ENCODE measurements at regions not wholly inside any gene's neighbourhood (a gene's known extent, or its start where the extent isn't known, plus 50 kb on each side); places are given as distances from the start of the nearest gene placed in this dataset.

DNA sequence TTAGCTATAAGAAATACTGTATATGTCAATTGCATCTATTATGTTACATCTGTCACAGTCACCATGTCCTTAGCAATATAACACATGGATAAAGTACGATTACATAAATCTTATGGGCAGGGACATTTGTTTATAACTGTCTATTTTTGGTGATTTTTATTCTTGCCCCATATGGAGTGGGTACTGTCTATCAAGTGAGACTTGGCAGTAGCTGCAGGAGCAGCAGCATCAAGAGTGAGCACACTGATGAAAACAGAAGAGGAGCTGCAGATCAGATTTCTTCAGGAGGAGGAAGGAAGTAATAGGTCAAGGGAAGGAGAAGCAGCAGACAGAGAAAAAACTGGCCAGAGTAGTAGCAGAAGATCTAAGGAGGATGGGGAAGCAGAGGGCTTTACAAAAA, 516.7 kb downstream of the C6orf118 start:
- TF ChIP-seq POLR2A (IDR thresholded peaks at IDR 0.05) = no peak
- TF ChIP-seq, protein P1, sequence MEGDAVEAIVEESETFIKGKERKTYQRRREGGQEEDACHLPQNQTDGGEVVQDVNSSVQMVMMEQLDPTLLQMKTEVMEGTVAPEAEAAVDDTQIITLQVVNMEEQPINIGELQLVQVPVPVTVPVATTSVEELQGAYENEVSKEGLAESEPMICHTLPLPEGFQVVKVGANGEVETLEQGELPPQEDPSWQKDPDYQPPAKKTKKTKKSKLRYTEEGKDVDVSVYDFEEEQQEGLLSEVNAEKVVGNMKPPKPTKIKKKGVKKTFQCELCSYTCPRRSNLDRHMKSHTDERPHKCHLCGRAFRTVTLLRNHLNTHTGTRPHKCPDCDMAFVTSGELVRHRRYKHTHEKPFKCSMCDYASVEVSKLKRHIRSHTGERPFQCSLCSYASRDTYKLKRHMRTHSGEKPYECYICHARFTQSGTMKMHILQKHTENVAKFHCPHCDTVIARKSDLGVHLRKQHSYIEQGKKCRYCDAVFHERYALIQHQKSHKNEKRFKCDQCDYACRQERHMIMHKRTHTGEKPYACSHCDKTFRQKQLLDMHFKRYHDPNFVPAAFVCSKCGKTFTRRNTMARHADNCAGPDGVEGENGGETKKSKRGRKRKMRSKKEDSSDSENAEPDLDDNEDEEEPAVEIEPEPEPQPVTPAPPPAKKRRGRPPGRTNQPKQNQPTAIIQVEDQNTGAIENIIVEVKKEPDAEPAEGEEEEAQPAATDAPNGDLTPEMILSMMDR (IDR thresholded peaks at IDR 0.05 in 4 of 5, conservative IDR thresholded peaks at IDR 0.05 in 1 of 5) = no peak

Data from gastrocnemius medialis (tissue), 4 donors.